Esophagus muscularis mucosa (tissue), 3 donors: ENCODE measurements at regions not wholly inside any gene's neighbourhood (a gene's known extent, or its start where the extent isn't known, plus 50 kb on each side); places are given as distances from the start of the nearest gene placed in this dataset.

Source experiments
- POLR2A ChIP-seq: fragments of 450-650 bp; IDR thresholded peaks from one replicate; pipeline ENCODE4 v1.6.1; 2017; ENCODE audit warnings: antibody characterized with exemption, moderate library complexity, mild to moderate bottlenecking, low read depth
- TF ChIP-seq, protein P1 (sequence below), 3 experiments: fragments of 200-600 bp in 2 of 3; fragments of 450-650 bp in 1 of 3; sonication (generic) in 2 of 3; IDR thresholded peaks; one replicate each; pipeline ENCODE4 v1.5.1; 2017 to 2019; ENCODE audit warnings: antibody characterized with exemption in 3 of 3, mild to moderate bottlenecking in 2 of 3, moderate library complexity in 1 of 3

DNA sequence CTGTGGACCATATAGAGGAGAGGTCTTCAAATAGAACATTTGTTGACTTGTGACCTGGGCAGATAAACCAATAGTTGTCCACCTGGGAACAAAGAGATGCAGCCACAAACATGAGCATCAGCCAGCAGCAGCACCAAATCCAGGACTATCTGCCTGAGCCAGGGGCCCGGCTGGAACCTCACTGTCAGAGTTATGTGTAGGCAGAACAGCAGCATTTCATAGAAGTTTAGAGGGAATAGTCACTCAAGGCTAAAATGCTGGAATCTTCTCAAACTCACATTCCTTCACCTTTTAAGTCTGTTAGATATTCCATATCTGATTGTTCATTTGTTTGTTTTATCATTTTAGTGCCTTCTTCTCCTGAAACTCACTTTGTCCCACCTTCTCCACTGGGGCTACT, 72.2 kb upstream of the IL6 start:
- TF ChIP-seq, protein P1, sequence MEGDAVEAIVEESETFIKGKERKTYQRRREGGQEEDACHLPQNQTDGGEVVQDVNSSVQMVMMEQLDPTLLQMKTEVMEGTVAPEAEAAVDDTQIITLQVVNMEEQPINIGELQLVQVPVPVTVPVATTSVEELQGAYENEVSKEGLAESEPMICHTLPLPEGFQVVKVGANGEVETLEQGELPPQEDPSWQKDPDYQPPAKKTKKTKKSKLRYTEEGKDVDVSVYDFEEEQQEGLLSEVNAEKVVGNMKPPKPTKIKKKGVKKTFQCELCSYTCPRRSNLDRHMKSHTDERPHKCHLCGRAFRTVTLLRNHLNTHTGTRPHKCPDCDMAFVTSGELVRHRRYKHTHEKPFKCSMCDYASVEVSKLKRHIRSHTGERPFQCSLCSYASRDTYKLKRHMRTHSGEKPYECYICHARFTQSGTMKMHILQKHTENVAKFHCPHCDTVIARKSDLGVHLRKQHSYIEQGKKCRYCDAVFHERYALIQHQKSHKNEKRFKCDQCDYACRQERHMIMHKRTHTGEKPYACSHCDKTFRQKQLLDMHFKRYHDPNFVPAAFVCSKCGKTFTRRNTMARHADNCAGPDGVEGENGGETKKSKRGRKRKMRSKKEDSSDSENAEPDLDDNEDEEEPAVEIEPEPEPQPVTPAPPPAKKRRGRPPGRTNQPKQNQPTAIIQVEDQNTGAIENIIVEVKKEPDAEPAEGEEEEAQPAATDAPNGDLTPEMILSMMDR (IDR thresholded peaks at IDR 0.05), result no peak
- TF ChIP-seq POLR2A, result no peak
